DMS153 treated with DMSO at 0.1 percent for 48 hours (cell line): ENCODE measurements at regions not wholly inside any gene's neighbourhood (a gene's known extent, or its start where the extent isn't known, plus 50 kb on each side); places are given as distances from the start of the nearest gene placed in this dataset.

Experiments
- DNase-seq: peaks from one replicate; lab custom pipeline; 2025; ENCODE audit not compliant: unreplicated experiment; lab: John Stamatoyannopoulos, UW

DNA sequence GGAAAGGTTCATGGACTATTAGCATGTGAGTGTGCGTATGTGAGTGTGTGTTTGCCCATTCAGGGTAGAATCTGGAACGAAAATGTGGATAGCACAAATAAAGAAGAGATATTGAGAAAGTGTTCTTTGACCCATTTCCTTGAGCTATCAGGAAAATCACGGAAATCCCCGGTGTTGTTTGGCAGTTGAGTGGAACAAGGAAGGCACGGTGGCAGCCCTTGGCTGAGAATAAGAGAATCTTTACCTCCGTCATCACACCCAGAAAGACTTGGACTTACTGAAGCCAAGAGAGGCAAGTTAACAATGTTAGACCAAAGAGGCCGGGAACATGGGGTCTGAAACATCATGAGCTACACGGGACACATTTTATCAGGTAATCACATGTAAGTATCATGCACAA, 588.9 kb upstream of the BTBD3 start:
- DNase-seq: no peak

DNA sequence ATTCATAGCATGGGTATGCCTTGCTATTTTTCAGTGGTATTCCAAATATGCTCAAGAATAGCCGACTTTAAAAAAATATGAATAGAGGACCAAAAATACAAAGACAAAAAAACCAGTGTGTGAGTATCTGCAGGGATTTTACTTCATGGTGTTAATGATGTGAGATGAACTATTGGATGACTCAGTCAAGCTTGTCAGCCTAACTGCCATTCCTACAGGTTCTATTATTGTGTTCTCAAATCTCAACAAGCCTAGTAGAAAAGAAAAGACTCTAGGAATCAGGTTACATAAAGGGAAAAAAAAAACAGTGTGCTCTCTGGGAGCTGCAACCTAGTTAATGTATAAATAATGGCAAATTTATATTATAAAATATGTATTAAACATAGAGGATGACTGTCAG, 588.4 kb upstream of the BTBD3 start:
- no peak for DNase-seq

- no peak for DNase-seq
These were observed 586.6 kb upstream of the BTBD3 start for GRCh38 chr20:11331096-11331495.

GRCh38 chr20:11332381-11332780, 585.3 kb upstream of the BTBD3 start:
- no peak for DNase-seq

DNA sequence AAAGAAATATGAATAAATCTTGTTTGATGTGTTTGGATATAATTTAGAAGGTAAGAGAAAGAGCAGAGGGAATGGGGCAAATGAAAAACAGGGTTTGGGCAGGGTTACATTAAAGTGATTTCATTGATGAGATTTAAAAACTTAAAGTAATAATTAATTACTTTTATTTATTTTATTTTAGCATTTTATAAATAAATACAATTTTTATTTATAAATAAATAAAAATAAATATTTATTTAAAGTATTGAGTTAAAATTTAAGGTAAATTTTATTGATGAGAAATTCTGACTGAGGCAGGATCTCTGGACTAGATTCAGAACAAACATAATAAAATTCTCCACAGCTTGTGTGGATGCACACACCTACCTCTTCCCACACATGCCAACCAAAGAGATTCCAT, 584.1 kb upstream of the BTBD3 start:
- no peak for DNase-seq

- DNase-seq: no peak
These were observed 580.1 kb upstream of the BTBD3 start for GRCh38 chr20:11337361-11338130.

DNA sequence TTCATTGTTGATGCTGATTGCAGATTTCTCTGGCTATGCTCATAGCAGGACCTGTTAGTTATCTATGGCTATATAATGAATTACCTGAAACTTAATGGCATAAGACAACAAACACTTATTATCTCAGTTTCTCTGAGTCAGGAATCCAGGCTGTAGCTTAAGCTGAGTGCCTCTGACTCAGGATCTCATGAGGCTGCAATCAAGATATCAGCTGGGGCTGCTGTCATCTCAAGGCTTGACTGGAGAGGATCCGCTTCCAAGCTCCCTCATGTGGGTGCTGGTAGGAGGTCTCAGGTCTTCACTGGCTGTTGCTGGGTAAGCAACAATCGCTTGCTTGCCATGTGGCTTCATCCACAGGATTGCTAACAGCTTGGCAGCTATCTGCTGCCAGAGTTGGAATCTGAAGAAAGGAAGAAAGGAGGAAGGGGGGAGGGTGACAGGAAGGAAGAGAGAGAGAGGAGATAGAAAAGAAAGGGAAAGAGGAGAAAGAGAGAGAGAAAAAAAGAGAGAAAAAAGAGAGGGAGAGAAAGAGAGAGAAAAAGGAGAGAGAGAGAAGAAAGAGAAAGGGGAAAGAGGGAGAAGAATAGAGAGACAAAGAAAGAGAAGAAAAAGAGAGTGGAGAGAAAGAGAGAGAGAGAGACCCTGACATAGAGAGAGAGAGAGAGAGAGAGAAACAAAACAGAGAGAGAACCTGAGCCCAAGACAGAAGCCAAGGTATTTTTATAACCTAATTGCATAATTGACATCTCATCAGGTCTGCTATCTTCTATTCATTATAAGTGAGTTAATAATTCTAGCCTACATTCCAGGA, 579.0 kb upstream of the BTBD3 start:
- DNase-seq: no peak

- no peak for DNase-seq
These were observed 572.8 kb upstream of the BTBD3 start for GRCh38 chr20:11344939-11345338.

- no peak for DNase-seq
These were observed 570.0 kb upstream of the BTBD3 start for GRCh38 chr20:11347738-11348137.

DNA sequence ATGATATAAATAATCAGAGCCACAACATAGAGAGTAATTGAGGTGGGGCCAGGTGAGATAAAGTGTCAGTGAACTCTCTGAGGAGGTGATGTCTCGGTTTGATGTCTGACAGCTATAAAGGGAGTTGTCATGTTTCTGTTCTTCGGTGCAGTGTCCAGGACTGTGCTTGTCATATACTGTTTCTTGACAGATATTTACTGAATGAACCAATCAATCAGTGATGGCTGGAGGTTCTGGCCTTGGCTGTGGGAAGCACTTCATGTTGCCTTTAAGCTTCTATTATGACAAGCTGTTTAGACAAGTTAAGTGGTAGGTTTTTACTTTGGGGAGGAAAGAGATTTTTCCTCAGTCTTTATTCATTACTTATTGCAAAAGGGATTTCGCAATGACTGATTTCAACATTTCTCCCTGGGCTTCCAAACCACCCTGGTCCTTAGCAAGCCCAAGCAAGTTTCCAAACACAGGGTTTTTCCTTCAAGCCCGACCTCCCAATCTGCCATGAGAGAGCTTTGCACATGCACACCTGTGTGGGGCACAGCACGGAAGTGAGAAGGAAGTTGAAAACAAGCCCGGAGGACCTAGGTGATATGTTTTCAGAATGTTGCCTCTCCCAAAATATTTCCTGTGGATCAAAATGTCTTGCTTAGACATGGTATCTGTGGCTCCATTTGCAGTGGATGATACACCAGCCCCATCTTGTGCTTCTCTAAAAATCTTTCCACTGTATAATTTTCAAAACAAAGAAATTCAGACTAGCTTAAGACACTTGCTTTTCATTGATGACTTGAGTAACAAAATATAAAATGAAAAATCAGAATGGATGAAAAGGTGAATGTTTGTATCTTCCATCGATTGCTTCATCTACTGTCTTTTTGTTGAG, 567.3 kb upstream of the BTBD3 start:
- no peak for DNase-seq

DNA sequence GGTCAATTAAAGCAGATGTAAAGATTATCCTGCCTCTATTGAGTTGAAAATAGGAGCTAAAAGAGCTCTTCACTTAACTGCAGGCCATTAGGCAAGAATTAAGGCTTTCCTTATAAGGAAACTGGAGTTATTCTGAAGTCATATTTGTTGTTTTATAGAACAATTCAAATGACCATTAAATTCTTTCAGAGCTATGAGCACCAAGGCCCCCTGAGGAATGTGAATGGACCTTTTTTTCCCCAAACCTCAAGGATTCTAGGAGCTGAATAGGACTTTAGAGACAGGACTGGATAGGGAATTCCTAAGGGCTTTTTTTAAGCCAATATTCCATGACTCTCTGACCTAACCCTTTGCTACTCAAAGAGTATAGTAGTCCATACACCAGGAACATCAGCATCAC, 565.7 kb upstream of the BTBD3 start:
- DNase-seq: peak; percentile 18

DNA sequence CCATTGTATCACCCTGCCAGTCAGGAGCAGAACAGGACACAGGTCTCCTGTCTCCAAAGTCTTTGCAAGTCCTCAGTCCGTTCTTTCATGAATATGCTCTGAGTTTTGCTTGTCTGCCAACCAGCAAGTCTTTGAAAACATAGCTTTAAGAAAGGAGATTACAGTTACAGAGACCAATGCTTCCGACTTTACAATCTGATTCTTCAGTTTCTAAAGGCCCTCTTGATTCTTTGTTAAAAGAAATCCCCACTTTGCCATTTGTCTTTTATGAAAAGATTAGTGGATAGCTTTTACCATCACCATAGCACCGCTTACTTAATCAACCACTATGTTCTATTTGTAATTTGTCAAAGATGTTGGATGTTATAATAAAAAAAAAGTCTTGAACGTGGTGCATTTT, 562.8 kb upstream of the BTBD3 start:
- no peak for DNase-seq

DNA sequence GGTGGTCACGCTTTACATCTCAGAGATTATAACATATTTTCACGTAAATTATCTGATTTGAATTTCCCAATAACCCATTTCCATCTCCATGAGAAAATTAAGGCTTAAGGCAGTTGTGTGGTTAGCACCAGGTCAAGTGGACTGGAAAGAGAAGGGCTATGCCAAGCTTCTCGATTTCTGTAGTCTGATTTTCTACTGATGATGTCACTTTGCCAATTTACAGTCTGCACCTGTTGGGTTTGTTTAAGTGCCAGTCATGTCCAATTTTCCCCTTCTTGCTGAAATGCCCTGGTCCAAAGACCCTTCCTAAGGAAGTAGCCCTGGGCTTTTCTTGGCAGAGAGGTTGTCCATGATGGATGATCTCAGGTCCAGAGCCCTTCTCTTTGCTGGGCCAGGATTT, 562.3 kb upstream of the BTBD3 start:
- DNase-seq: no peak

DNA sequence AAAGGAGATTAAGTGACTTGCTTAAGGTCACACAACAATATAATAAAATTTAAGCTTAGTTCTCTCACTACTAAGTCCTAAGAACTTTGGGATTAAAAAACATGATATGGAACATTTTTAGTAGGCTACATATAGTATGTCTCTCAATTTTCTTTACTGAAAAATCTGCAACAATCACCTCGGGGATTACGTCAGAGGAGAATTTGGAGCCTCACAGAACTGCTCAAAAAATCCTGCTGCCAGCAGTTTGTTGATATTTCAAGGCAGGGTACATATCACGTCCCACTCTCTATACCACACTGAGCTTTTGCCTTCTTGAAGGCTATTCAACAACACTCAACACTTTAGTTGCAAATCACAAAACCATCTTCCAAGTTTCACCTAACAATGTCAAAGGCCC, 561.6 kb upstream of the BTBD3 start:
- no peak for DNase-seq

GRCh38 chr20:11362450-11362849, 555.2 kb upstream of the BTBD3 start:
- no peak for DNase-seq

GRCh38 chr20:11364736-11365135, 553.0 kb upstream of the BTBD3 start:
- DNase-seq: no peak

DNA sequence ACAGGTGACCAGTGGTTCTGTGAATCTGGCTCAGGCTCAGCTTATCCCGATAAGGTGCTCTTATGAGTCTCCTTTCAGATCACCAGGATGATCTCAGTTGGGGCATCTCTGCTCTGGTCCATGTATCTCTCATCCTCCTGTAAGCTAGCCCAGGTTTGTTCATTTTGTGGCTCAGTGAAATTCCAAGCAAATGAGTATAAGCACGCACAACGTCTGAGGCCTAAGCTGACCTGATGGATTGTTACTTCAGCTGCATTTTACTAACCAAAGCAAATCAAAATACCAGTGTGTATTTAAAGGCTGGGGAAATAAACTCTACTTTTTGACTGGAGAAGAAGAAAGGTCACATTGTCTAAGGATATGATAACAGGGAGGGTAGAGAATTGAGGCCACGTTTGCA, 551.0 kb upstream of the BTBD3 start:
- no peak for DNase-seq

- no peak for DNase-seq
These were observed 549.2 kb upstream of the BTBD3 start for GRCh38 chr20:11368499-11368898.

GRCh38 chr20:11368965-11369711, 548.6 kb upstream of the BTBD3 start:
- DNase-seq: no peak

DNA sequence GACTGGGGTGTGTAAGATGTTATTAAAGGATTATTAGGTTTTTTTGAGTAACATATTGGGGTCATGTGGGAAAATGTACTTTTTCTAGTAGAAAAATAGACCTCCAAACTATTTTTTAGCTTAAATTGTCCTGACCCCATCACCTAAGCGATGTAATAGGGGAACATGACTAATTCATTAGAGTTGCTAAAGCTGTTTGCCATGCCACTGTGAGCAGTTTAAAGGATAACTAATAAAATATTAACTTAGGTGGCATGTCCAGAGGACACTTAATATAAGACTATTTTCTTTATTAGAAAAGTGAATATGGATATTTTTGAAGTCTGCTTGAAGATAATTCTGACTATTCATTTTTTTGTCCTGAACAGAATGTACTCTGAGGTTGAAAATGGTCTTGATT, 545.9 kb upstream of the BTBD3 start:
- DNase-seq: no peak
